ENCODE measurements at regions not wholly inside any gene's neighbourhood (a gene's known extent, or its start where the extent isn't known, plus 50 kb on each side); places are given as distances from the start of the nearest gene placed in this dataset.

- Histone ChIP-seq H3K23ac (ENCODE audit: low read depth, low read length) (no peak overlapping the region; the same call in 1 of the 2 replicates), H3K4me1 (ENCODE audit: control insufficient read depth, insufficient read depth, low read length) (peaks cover 49% of the 10 kb centered on the region), H3K9ac (ENCODE audit: low read depth, low read length) (no peak overlapping the region), H2AK9ac (replicated peaks; ENCODE audit: low read depth, low read length, poor library complexity) (no peak overlapping the region), H3K79me1 (ENCODE audit: low read depth in 1 of 2, low read length in 2 of 2) (peaks cover 32 to 87% of the 10 kb centered on the region in 2 experiments), H3K27me3 (ENCODE audit: control insufficient read depth, insufficient read depth, low read length) (no peaks in the 10 kb centered on the region), H3K9me1 (ENCODE audit: insufficient read depth, low read length) (peaks cover 42% of the 10 kb centered on the region), H2AFZ (replicated peaks; ENCODE audit: low read length, poor library complexity) (no peak overlapping the region), H2AK5ac (ENCODE audit: low read depth, low read length) (peak overlapping the region; percentile 11), H3K4me3 (ENCODE audit: insufficient read depth, low read depth, low read length) (no peak overlapping the region), H3K14ac (replicated peaks; ENCODE audit: low read depth, low read length) (peak overlapping the region; percentile 63; the same call in 1 of the 2 replicates), H2BK5ac (ENCODE audit: low read depth, low read length, poor library complexity, severe bottlenecking) (no peak overlapping the region), H3K4ac (ENCODE audit: low read depth, low read length) (no peak overlapping the region), H3K4me2 (ENCODE audit: low read depth, low read length) (no peak overlapping the region), H3K36me3 (ENCODE audit: control insufficient read depth, insufficient read depth, low read length) (peaks cover 4% of the 10 kb centered on the region), H2BK15ac (ENCODE audit: low read depth, low read length) (no peak overlapping the region), H3K18ac (ENCODE audit: low read depth, low read length) (no peak overlapping the region), H2BK20ac (ENCODE audit: low read depth, low read length) (no peak overlapping the region), H3K56ac (ENCODE audit: extremely low read depth, insufficient read depth, low read length) (no peak overlapping the region), H3K27ac (ENCODE audit: insufficient read depth, low read length) (no peak overlapping the region), H4K20me1 (ENCODE audit: insufficient read depth, low read length) (peaks cover 100% of the 10 kb centered on the region), H4K8ac (ENCODE audit: low read depth in 2 of 2, low read length in 2 of 2) (no peak overlapping the region), H4K5ac (ENCODE audit: low read depth, low read length) (no peak overlapping the region), H2BK120ac (ENCODE audit: low read depth, low read length) (no peak overlapping the region), H3K9me3 (ENCODE audit: control insufficient read depth, insufficient read depth, low read length) (no peaks in the 10 kb centered on the region), H4K91ac (ENCODE audit: insufficient read depth, low read depth, low read length) (no peak overlapping the region)
- WGBS, 2 experiments (ENCODE audit: extremely low coverage in 2 of 2, insufficient read length in 1 of 2): 95% methylated on average over 6 of the region's 19 CpGs; no CpG with 5 or more reads in 1 of the 2 experiments
- ChIA-PET CTCF (no interaction called here), POLR2A (ENCODE audit: unreplicated experiment) (interaction anchor here (0.6 kb wide), 2 partner anchors 245 to 698 kb away, joined by 3 to 10 read pairs; no protein-coding TSS in a partner anchor)
- no peak for ATAC-seq (ENCODE audit: low read depth)
- intact Hi-C loops (cut with micrococcal nuclease): loop anchor here (5.0 kb wide), 2 partner anchors 128 to 232 kb away; no protein-coding TSS in a partner anchor
- TF ChIP-seq MAFK (IDR thresholded peaks at IDR 0.05; ENCODE audit: low read depth, low read length) (no peak), USF2 (IDR thresholded peaks at IDR 0.05; ENCODE audit: low read depth, low read length) (no peak), MXI1 (IDR thresholded peaks at IDR 0.05; ENCODE audit: borderline replicate concordance, low read depth, low read length) (no peak), MAZ (IDR thresholded peaks at IDR 0.05; ENCODE audit: borderline replicate concordance, low read depth, low read length) (no peak), CHD1 (IDR thresholded peaks at IDR 0.05; ENCODE audit: low read depth, low read length) (no peak)
- TF ChIP-seq, protein P1, sequence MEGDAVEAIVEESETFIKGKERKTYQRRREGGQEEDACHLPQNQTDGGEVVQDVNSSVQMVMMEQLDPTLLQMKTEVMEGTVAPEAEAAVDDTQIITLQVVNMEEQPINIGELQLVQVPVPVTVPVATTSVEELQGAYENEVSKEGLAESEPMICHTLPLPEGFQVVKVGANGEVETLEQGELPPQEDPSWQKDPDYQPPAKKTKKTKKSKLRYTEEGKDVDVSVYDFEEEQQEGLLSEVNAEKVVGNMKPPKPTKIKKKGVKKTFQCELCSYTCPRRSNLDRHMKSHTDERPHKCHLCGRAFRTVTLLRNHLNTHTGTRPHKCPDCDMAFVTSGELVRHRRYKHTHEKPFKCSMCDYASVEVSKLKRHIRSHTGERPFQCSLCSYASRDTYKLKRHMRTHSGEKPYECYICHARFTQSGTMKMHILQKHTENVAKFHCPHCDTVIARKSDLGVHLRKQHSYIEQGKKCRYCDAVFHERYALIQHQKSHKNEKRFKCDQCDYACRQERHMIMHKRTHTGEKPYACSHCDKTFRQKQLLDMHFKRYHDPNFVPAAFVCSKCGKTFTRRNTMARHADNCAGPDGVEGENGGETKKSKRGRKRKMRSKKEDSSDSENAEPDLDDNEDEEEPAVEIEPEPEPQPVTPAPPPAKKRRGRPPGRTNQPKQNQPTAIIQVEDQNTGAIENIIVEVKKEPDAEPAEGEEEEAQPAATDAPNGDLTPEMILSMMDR (conservative IDR thresholded peaks at IDR 0.05; ENCODE audit: low read depth, low read length): no peak
- TF ChIP-seq, protein P2, sequence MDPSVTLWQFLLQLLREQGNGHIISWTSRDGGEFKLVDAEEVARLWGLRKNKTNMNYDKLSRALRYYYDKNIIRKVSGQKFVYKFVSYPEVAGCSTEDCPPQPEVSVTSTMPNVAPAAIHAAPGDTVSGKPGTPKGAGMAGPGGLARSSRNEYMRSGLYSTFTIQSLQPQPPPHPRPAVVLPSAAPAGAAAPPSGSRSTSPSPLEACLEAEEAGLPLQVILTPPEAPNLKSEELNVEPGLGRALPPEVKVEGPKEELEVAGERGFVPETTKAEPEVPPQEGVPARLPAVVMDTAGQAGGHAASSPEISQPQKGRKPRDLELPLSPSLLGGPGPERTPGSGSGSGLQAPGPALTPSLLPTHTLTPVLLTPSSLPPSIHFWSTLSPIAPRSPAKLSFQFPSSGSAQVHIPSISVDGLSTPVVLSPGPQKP (IDR thresholded peaks at IDR 0.05; ENCODE audit: borderline replicate concordance, low read depth, low read length): no peak
- in situ Hi-C loops (cut with MboI; ENCODE audit: low sequenced_read_pairs): no loop called here
- dilution Hi-C loops (cut with HindIII; ENCODE audit: low sequenced_read_pairs, unreplicated experiment): no loop called here
- BruUV-seq (replicated peaks): no TSS peak
- DNase-seq: no peak
These were observed 52.1 kb downstream of the NCOR2 start for GRCh38 chr12:124514996-124515932.

Measured in IMR-90 (cell line).